CD1c-positive myeloid dendritic cell (primary cell): ENCODE measurements at regions not wholly inside any gene's neighbourhood (a gene's known extent, or its start where the extent isn't known, plus 50 kb on each side); places are given as distances from the start of the nearest gene placed in this dataset.
"Not testable (repeated sequence)": the region's sequence is repeated elsewhere in the genome, so short reads cannot be mapped to it uniquely, and the experiment has no call there.

Experiments used
- DNase-seq: peaks from one replicate; pipeline ENCODE4 v3.0.0-alpha.2; 2016; ENCODE audit errors: extremely low spot score

DNA sequence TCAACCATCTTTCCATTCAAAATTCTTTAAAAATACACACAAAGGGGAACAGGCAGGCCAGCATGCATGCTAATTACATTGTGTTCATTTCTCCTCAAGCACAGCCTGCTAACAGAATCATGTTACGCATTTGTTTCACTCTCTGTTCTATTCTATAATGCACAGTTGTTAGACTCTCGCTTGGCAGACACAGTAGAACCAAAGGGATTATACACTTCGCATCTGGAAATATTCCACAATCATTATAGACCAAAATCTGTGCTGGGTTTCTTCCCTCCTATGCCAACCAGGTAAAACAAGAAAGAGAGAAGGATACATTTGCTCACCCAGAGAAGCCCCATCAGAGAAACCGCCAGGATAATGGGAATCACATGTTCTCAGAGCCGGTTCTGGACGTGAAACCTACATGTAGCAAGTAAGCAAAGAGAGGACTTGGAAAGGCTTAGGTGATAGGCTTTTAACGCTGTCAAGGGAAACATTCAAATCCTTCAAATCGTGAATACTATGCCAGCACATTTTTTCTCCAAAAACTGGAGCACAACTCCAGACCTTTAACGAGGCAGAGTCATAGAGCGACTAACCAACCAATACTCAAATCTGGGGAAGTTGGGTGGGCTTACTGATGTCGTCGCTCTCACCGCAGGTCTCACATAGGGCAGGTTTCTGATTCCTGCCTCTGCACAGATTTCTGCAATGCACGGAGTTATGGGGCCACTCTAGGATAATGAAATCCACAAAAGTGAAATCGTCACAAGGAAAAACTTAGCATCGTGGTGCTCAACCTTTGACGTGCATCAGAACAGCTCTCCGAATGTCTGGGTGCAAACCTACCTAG lies 380.5 kb upstream of the AUTS2 start:
- DNase-seq: no peak

DNA sequence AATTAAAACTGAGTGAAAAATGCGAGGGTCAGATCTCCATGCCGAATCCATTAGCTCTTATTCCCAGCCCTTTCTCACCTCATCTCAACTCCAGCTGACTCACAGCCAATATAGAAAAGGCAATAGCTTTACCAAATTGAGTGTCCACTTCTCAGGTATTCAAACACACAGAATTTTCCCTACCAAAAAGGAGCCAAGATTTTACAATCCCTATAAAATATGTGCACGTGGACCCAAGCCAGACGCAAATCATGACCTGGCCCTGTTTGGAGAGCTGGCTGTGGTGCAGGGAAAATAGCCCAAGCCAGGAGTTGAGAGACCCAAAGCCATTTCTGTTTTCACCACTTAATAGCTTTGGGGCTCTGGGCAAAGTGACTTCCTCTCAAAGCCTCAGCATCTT lies 379.7 kb upstream of the AUTS2 start:
- no peak for DNase-seq

GRCh38 chr7:69219381-69219780 lies 378.9 kb upstream of the AUTS2 start:
- no peak for DNase-seq

DNA sequence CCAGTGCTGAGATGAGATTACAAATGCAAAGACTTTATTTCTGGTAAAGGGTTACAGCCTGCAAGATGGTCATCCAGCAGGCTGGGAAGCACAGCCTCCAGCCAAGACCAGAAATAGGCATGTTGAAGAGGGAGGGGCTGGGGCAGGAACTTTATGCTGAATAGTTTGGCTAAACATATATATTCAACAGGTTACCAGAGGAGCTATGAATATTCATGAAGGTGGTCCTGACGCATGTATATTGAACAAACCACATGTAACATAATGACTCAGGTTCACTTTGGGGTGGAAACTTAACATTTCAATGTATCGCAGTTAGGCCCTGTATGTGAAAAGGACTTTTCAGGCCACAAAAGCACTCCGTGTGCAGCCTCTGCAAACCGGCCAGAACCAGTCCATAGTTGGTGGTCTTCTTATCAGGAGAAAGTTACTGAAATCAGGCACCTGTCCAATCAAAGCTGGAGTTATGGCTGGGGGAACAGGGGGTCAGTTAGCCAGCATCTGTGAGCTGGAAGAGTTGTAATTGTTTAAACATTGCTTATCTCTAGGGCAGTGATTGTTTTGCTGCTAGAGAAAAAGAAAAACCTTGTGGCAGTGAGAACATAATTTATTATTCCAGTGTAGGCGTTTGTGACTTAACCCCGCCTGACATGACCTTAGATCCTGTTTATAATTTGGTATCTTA lies 372.9 kb upstream of the AUTS2 start:
- no peak for DNase-seq

DNA sequence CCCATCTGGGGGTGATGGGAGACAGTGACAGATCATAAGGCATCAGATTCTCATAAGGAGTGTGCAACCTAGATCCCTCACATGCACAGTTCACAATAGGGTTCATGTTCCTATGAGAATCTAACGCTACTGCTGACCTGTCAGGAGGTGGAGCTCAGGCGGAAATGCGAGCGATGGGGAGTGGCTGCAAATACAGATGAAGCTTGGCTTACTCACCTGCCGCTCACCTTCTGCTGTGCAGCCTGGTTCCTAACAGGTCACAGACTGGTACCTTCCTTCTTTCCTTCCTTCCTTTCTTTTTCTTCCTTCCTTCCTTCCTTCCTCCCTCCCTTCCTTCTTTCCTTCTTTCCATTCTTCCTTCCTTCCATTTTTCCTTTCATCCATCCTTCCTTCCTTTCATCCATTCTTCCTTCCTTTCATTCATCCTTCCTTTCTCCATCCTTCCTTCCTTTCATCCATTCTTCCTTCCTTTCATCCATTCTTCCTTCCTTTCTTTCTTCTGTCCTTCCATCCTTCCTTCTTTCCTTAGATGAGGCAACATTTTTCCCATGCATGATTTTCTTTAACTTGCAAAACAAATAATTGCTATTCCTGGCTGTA lies 370.0 kb upstream of the AUTS2 start:
- no peak for DNase-seq

GRCh38 chr7:69232445-69233376 lies 365.6 kb upstream of the AUTS2 start:
- DNase-seq: no peak

GRCh38 chr7:69237541-69237940 lies 360.7 kb upstream of the AUTS2 start:
- DNase-seq: no peak

- no peak for DNase-seq
These were observed 355.3 kb upstream of the AUTS2 start for GRCh38 chr7:69243016-69243415.

DNA sequence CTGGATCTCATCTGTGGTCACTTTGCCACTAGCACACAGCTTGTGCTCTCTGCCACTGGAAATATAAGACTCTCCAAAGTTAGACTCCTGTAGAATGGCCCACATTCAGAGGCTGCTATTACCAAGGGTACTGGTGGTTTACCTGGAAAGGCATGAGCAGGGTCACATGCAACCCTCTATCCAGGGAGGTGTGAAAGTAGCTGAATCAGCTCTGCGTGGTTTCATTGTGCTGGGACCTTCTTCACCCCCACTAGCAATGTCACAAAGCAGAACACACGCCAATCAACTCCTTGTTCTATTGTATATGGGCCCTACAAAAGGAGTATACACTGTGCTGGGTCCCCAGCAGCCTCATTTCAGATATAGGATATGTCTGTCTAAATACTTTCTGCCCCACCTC lies 353.6 kb upstream of the AUTS2 start:
- no peak for DNase-seq

DNA sequence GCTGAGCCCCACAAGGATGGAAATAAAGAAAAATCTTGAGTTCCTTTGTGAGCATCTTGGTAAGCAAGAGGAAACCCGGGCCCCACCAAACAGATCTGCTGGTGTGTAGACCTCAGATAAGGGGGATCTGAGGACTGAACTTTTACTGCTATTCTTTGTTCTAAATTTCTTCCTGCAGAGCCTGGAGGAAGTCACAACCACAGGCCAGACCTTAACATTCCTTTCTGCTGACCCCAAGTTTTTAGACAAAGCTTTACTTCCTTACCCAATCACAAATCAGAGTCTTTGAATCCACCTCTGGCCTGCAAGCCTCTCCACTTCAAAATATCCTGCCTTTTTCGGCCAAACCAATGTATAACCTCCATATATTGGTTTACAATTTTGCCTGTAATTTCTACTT lies 352.6 kb upstream of the AUTS2 start:
- no peak for DNase-seq

DNA sequence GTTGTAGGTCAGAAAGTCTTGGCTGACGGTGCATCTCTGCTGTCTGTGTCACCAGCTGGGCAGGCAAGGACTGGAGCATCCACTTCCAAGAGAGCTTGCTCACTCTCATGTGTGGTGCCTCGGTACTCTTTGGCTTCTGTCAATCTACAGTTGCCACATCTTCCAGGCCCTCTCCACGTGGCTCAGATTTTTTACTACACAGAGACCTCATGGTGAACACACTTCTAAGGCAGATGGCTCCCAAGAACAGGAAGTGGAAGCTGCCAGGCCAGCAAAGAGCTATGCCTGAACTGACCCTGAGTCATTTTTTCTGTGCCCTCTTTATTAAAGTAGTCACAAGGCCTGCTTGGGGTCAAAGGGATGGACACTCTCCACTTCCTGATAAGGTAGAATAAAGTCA lies 351.5 kb upstream of the AUTS2 start:
- peak; percentile 46 for DNase-seq

- not testable (repeated sequence) for DNase-seq
These were observed 349.9 kb upstream of the AUTS2 start for GRCh38 chr7:69248382-69248828.

GRCh38 chr7:69250958-69251357 lies 347.3 kb upstream of the AUTS2 start:
- no peak for DNase-seq

DNA sequence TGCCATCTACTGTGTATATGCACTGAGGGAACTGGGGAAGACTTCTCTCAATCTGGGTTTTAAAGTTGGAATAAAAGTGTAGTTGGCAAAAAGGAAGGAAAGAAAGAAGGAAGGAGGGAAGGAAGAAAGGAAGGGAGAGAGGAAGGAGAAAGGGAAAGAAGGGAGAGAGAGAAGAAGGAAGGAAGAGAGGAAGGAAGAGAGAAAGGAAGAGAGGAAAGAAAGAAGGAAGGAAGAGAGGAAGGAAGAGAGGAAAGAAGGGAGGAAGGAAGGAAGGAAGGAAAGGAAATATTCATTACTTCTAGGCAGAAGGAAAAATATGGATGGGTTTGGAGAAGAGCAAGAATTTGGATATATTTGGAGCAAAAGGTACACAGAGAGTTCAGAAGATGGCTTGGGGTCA lies 343.6 kb upstream of the AUTS2 start:
- DNase-seq: no peak

DNA sequence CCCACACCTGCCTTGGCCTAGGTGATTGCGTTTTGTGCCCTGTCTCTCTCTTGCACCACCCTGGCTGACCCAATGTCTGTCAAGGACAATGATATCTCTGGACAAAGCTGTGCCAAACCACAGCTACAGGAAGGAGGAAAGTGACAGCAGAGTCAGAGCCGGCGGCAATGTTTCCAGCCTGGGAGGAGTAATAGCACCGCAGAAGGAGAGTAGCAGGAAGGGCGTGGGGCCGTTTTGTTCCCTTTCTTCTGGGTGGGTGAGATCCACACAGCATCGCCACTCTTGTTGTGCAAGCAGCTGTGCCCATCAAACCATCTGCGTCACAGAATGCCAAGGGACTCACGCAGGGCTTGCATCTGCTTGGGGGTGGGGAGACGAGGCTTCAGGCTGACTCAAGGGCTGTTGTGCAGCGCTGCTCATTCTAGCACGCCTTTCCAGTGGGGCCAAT lies 341.6 kb upstream of the AUTS2 start:
- peak; percentile 65 for DNase-seq

DNA sequence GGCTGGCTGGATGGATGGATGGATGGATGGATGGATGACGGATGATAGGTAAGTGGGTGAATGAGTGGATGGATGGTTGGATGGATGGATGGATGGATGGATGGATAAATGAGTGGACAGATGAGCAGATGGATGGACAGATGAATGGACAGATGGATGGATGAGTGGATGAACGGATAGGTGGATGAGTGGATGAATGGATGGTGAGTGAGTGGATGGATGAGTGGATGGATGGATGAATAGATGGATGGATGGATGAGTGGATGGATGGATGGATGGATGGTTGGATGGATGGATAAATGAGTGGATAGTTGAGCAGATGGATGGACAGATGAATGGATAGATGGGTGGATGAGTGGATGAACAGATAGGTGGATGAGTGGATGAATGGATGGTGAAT lies 340.7 kb upstream of the AUTS2 start:
- DNase-seq: no peak

- no peak for DNase-seq
These were observed 338.8 kb upstream of the AUTS2 start for GRCh38 chr7:69259445-69259844.

- no peak for DNase-seq
These were observed 338.3 kb upstream of the AUTS2 start for GRCh38 chr7:69260023-69260422.

GRCh38 chr7:69263550-69263949 lies 334.7 kb upstream of the AUTS2 start:
- no peak for DNase-seq

GRCh38 chr7:69269806-69270205 lies 328.5 kb upstream of the AUTS2 start:
- no peak for DNase-seq

DNA sequence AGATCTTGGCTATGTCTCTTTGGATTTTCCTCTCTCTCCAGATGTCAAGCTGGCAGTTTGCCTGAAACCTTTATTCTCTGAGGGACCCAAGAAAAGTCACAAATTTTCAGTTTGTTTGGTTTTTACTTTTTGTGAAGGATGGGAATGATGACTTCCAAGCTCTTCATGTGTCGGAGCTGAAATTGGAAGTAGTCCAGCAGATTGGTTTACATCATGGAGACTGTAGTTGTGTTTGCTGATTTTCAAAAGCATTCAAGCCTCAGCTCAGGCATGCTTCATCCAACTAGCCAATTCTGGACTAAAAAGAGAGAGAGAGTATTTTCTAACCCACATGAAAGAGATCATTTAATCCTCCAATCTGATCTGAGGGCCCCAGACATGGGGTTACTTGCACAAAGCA lies 326.2 kb upstream of the AUTS2 start:
- no peak for DNase-seq
